Stimulated activated CD4-positive, alpha-beta T cell treated with anti-CD3 and anti-CD28 coated beads, Interleukin-15, amount 100 ng/mL, for 48 hours (primary cell): ENCODE measurements at regions not wholly inside any gene's neighbourhood (a gene's known extent, or its start where the extent isn't known, plus 50 kb on each side); places are given as distances from the start of the nearest gene placed in this dataset.

Experiments used
- DNase-seq, 2 donors: peaks; one replicate each; pipeline ENCODE4 v3.0.0-alpha.2; 2020; ENCODE audit warnings: low read depth in 2 of 2

DNA sequence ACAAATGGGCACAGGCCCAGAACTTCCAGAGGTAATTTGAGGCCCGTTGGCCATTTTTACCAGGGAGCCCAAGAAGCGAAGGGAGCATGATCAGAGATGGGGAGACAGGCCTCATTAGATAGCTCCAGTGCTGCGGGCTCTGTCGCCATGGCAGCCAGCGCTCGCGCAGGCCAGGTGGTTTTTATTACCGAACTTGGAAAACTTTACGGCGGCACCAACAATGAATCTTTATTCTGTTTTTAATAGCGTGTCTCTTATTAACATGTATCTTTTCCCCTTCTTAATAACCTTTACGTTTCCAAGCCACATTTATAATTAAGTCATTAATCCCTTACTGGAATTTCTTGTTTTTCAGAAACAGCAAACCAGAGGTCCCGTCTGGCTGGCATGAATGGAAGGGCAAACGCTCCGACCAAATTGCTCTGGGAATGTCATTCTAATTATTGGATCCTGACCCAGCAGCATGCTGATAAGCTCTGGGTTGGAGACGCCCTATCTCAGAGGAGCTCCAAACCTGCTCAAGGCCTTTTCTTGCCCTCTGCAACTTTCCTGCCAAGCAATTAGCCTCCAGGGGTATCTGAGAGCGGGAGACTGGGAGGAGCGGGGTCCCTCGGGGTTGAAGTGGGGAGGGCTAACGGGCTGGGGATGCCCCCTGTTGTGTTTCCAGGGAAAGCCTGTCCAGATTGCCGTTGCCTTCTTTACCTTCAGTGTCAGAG, 256.4 kb downstream of the TLE3 start:
- no peak for DNase-seq

DNA sequence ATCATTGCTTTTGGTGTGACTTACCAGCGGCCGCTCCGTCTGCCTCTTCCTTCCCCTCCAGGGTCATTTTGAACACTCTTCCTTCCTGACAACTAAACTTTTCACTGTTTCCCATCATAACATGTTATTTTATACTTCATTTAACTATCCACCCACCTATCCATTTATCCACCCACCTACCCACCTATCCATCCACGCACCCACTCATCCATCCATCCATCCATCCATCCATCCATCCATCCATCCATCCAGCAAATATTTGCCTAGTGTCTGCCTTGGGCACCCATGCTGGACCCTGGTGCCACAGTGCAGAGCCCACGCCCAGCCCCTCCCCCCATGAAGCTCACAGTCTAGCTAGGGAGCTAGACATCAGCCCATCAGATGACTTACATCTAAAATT, 254.9 kb downstream of the TLE3 start:
- DNase-seq = no peak

DNA sequence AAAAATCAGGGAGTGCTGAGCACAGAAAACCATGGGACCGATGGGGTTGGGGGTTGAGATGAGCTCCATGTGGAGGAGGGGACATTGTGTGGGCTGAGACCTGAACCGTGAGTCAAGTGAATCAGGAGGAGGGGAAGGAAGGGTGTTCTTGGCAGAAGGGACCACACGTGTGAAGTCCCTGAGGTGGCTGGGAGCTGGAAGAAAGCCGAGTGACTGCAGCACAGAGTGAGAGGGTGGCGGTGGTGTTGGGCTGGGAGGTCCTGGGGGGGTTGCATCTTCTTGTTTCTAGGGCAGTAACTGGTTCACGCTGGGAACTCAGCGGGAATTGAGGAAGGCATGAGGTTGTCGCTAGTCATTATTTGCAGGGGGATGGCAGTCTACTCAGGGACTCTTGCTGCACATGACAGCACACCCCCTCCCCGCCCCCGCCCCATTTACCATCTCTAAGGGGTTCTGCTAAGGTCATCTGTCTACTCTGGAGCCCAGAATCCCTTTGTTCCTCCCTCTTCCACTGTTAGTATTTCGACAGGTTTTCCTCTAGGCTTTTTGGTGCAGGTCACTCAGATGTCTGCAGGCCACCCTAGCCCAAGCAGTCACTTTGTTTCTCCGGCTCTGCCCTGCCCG, 254.3 kb downstream of the TLE3 start:
- DNase-seq = no peak

DNA sequence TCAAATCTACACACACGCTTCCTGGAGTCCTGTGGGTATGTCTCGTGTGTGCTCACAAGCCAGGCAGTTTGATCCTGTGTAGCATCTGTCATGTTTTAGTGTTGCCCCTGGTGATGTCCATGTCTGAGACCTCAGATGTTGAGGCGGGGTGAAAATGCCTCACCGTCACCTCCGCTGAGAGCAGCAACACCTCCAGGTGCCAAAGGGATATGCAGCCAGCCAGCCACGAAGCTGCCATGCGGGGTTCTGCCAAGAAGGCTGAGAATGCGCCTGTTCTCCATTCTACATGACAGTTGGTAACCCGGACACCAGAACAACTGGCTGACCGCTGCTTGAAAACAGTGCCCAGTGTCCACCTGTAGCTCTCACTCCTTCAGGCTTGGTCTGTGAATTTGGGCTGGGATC, 253.8 kb downstream of the TLE3 start:
- no peak for DNase-seq

DNA sequence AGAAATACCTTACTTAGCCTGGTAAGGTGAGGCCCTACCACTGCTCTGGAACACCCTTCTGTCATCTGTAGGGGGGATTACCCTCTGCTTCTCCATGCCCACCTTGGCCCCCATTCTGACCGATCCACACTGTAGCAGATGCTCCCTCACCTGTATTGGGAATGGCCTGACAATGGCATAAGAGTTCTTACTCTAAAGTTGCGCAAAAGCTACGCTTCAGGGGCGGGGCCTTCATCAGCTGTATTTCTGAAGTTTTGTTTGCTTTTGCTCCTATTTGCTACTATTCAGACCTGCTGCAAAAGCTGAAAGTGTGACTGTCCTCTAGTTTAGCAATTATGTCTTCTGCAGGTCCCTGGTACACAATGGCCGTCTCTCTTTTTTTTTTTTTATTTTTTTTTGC, 252.6 kb downstream of the TLE3 start:
- no peak for DNase-seq

DNA sequence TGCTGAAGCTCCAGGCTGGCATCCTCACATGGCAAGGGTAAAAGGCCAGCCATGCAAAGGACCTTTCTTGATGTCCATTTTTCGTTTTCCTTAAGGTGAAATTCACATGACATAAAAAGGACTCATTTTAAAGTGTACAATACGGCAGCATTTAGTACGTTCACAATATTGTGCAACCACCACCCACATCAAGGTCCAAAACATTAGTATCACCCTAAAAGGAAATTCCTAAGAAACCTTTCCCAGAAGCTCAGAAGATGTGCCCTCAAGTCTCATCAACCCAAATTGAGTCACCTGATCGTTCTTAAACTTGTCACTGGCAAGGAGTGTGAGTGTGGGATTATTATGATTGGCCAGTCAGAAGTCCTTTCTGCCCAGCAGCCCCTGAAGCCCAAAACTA, 250.1 kb downstream of the TLE3 start:
- DNase-seq = no peak

GRCh38 chr15:69848096-69848495, 249.6 kb downstream of the TLE3 start:
- DNase-seq = no peak

GRCh38 chr15:69848551-69849231, 249.0 kb downstream of the TLE3 start:
- no peak for DNase-seq

- no peak for DNase-seq
Measured at GRCh38 chr15:69849232-69849610, 248.5 kb downstream of the TLE3 start.

DNA sequence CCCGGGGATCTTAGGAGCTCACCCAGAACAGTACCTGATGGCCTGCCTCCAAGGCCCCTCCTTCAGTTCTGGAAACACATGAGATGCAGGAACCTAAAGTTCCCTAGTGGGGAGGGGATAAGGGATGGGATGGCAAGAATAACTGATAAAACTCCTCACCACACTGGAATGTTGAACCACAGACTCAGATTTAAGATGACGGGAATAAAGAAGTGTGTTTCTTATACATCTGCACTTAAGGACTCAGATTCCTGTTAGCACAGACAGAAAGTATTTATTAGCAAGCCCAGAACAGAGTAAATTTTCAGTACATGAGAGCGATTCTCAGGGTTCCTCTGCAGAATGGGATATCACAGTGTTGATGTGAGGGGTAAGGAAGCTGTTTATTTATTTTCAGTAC, 245.2 kb downstream of the TLE3 start:
- DNase-seq = no peak

DNA sequence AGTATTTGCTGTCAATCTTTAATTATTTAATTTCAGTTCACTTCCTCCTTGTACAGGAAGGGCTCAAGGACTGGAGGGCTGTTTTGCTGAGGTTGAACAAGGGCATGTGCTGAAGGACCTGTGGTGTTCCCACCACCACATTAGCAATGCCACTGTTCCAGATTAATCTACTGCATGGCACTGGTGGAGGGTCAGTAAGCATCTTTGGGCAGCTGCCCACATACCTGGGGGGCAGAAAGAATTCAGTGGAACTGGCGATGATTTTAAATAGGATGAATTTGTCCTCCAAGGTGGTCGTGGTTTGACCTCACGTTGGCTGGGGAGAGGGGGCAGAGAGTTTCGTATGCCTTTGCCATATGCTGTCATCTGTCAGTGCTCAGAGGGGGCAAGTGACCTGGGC, 244.8 kb downstream of the TLE3 start:
- DNase-seq = no peak

GRCh38 chr15:69853544-69853951, 244.2 kb downstream of the TLE3 start:
- no peak for DNase-seq

- DNase-seq = no peak
Measured at GRCh38 chr15:69854001-69854400, 243.7 kb downstream of the TLE3 start.

DNA sequence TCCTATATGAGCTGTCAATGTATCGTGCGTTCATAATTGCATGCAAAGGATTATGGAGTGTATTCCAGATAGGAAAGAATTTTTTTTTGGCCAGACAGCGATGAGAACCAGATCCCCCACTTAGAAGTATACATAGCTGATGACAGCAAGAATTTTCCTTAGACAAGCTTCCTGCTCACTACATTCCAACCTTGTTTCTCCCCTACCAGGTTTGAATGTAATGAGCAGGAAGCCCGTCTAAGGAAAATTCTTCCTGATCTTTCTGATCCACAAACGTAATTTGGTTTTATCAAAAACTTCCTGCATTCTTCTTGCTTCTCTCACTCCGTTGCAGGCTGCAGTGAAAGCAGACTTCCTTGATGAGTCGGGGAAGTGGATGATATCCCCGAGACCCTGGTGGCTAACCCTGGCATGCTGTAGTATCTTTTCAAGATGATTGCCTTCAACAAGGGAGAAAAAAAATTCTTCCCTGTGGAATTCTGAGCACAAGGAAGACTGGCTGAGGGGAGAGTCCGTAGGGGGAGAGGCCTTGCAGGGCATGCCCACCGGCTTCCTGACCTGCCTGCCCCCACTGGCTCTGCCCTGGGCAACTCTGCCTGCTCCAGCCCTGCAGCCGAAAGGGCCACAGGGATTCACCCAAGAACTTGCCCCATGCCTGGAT, 243.1 kb downstream of the TLE3 start:
- no peak for DNase-seq

- no peak for DNase-seq
Measured at GRCh38 chr15:69855258-69856000, 242.3 kb downstream of the TLE3 start.

DNA sequence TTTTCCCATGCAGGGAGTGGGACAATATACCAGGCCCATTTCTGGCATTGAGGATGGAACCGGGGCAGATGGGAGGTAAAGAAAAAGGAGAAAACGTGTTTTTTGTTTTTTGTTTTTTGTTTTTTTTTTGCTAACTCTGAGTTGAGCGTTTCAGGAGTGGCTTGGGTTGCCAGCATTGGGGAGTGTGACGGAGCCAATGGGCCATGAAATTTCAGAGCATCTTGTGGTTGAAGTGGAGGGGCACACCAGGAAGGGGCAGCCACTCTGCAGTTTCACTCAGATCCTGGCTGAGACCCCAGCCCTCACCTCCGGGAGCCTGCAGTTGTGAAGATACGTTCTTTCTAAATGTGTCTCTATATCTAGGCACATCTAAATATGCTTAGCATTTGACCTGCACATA, 240.5 kb downstream of the TLE3 start:
- no peak for DNase-seq

DNA sequence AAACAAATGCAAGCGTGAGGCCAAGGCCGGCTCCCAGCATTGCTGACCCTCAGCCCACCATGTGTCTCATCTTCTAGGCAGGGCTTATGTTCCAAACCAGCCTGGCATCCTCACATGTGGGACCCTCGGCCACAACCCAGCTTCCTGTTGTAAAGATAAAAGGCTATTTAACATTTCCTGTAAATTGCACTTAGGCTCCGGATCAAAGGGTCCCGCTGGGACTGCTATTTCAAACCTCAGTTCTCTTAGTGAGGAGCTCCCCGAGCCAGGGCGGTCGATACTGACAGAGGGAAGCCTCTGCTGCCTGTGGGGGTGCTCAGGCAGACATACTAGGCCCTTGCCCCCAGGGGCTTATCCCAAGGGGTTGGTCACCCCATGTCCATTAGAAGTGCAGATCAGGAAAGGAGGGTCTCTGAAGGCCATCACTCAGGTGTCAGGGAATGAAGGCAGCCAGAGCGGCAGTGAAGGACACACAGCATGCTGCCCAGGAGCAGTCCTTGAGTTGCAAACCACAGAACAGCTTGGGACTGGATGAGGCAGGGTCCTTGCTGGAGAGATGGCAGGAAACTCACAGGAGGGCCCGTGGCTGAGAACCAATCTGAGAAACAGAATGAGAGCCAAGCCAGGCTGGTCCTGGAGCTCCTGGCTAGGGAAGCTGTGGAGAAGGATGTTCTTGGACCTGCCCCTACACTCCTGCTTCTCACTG, 239.9 kb downstream of the TLE3 start:
- no peak for DNase-seq

DNA sequence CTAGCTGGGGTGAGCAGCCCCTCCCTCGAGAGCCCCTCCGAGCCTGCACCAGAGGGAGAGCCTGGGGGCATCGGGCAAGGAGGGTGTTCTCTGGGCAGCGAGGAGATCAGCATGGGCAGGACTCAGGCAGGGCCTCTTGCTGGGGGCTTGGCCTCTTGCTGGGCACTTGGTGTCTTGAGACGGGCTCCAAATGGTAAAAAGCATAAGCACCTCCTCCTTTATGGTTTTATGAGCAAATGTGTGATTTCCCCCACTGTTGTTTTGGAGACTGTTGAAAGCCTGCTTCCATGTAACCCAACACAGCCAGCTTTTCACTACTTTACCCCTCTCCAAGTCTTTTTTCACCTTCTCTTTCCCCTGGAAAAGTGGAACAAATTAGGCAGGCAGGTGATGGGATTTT, 239.3 kb downstream of the TLE3 start:
- DNase-seq = no peak

DNA sequence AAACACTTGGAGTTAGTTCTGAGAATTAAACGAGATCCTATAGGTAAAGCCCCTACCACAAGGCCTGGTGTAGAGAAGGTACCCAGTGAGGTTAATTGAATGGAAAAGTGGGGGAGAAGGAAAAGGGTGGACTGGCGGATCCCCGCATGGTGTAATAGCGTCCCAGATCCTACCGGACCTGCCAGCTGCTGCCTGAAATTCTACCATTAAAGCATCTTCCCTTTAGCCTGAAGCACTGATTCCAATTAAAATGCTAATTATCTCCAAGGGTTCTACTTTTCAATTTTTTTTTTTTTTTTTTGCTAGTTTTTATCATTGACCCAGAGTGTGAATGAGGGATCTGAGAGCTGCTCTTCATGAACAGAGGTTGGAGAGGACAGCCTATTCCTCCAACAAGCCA, 237.9 kb downstream of the TLE3 start:
- no peak for DNase-seq

DNA sequence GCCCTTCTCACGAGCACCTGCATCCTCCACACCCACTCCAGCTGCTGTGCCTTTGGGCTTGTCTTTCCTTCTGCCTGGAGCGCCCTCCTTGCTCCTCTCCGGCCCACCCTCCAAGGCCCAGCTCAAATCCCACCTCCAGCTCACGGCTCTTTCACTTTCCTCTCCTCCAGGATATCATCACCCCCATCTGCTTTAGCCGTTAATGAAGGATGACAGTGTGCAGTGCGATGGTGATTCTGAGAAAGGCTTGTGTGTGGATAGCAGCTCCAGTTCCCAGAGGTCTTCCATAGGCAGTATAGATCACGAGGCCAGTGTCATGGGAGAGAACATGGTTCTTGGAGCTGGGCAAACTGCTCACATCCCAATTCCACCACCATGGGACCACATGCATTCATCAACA, 237.4 kb downstream of the TLE3 start:
- DNase-seq = no peak

GRCh38 chr15:69860921-69861320, 236.8 kb downstream of the TLE3 start:
- no peak for DNase-seq
